ENCODE measurements at regions not wholly inside any gene's neighbourhood (a gene's known extent, or its start where the extent isn't known, plus 50 kb on each side); places are given as distances from the start of the nearest gene placed in this dataset.

DNA sequence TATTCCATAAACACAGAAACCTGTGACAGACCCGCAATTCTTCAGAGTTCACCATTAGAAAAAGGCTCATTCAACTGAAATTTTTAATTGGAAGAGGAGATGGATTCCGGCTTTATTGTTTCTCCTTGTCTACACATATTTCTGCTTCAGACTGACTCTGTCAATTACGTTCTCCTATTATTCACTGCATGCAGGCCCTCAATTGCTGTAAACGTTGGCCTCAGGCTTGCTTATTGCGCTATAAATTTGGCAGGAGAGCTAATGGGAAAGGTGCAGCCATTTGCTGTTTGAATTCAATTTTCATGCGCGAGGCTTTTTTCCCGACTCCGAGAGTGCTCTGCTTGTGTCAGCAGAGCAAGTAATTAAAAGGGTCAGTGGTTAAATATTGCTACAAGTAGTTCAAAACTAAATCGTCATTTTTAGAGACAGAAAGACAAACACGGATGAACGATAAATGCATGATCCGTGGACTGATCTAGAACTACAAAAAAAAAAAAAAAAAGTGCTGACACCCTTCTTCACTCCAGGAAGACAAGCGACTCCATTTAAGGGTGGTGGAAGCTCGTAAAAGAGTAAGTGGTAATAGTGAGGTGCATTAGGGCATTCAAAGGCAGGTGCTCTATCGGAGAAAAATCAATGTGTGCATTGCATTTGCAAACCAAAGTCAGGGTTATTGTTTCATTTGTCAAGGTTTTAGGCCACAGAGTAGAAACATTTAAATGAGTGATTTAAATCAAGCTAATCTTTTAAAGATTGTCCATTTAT is 841.6 kb upstream of the FRG1 start:
- no peaks in the 10 kb centered on the region for H3K9me3 Mint-ChIP-seq (ENCODE audit: unreplicated experiment)
- H3K27ac Mint-ChIP-seq (ENCODE audit: unreplicated experiment) = no peak overlapping the region
- no peaks in the 10 kb centered on the region for H3K4me1 Mint-ChIP-seq (ENCODE audit: unreplicated experiment)
- DNase-seq (ENCODE audit: extremely low spot score, unreplicated experiment) = no peak
- no peak overlapping the region for H3K4me3 Mint-ChIP-seq (ENCODE audit: unreplicated experiment)
- H3K36me3 Mint-ChIP-seq (ENCODE audit: unreplicated experiment) = no peaks in the 10 kb centered on the region
- TF ChIP-seq, protein P1, sequence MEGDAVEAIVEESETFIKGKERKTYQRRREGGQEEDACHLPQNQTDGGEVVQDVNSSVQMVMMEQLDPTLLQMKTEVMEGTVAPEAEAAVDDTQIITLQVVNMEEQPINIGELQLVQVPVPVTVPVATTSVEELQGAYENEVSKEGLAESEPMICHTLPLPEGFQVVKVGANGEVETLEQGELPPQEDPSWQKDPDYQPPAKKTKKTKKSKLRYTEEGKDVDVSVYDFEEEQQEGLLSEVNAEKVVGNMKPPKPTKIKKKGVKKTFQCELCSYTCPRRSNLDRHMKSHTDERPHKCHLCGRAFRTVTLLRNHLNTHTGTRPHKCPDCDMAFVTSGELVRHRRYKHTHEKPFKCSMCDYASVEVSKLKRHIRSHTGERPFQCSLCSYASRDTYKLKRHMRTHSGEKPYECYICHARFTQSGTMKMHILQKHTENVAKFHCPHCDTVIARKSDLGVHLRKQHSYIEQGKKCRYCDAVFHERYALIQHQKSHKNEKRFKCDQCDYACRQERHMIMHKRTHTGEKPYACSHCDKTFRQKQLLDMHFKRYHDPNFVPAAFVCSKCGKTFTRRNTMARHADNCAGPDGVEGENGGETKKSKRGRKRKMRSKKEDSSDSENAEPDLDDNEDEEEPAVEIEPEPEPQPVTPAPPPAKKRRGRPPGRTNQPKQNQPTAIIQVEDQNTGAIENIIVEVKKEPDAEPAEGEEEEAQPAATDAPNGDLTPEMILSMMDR (IDR thresholded peaks at IDR 0.05) = no peak
- H3K27me3 Mint-ChIP-seq (ENCODE audit: unreplicated experiment) = no peaks in the 10 kb centered on the region

- no peak overlapping the region for H3K27ac Mint-ChIP-seq (ENCODE audit: unreplicated experiment)
- no peaks in the 10 kb centered on the region for H3K9me3 Mint-ChIP-seq (ENCODE audit: unreplicated experiment)
- no peaks in the 10 kb centered on the region for H3K27me3 Mint-ChIP-seq (ENCODE audit: unreplicated experiment)
- H3K4me3 Mint-ChIP-seq (ENCODE audit: unreplicated experiment) = no peak overlapping the region
- H3K36me3 Mint-ChIP-seq (ENCODE audit: unreplicated experiment) = no peaks in the 10 kb centered on the region
- TF ChIP-seq, protein P1 (IDR thresholded peaks at IDR 0.05) = no peak
- peaks cover 9% of the 10 kb centered on the region for H3K4me1 Mint-ChIP-seq (ENCODE audit: unreplicated experiment)
- no peak for DNase-seq (ENCODE audit: extremely low spot score, unreplicated experiment)
These were observed 827.2 kb upstream of the FRG1 start for GRCh38 chr4:189113389-189113888.

GRCh38 chr4:189117426-189117825 is 823.2 kb upstream of the FRG1 start:
- Mint-ChIP-seq H3K4me1 (ENCODE audit: unreplicated experiment) (peaks cover 6% of the 10 kb centered on the region), H3K27me3 (ENCODE audit: unreplicated experiment) (no peaks in the 10 kb centered on the region), H3K36me3 (ENCODE audit: unreplicated experiment) (no peaks in the 10 kb centered on the region), H3K27ac (ENCODE audit: unreplicated experiment) (no peak overlapping the region), H3K9me3 (ENCODE audit: unreplicated experiment) (peaks cover 7% of the 10 kb centered on the region), H3K4me3 (ENCODE audit: unreplicated experiment) (no peak overlapping the region)
- no peak for DNase-seq (ENCODE audit: extremely low spot score, unreplicated experiment)
- TF ChIP-seq, protein P1 (IDR thresholded peaks at IDR 0.05) = peak; percentile 24

- Mint-ChIP-seq H3K27ac (ENCODE audit: unreplicated experiment) (no peak overlapping the region), H3K4me1 (ENCODE audit: unreplicated experiment) (peaks cover 26% of the 10 kb centered on the region)
These were observed 819.3 kb upstream of the FRG1 start for GRCh38 chr4:189121336-189121735.

DNA sequence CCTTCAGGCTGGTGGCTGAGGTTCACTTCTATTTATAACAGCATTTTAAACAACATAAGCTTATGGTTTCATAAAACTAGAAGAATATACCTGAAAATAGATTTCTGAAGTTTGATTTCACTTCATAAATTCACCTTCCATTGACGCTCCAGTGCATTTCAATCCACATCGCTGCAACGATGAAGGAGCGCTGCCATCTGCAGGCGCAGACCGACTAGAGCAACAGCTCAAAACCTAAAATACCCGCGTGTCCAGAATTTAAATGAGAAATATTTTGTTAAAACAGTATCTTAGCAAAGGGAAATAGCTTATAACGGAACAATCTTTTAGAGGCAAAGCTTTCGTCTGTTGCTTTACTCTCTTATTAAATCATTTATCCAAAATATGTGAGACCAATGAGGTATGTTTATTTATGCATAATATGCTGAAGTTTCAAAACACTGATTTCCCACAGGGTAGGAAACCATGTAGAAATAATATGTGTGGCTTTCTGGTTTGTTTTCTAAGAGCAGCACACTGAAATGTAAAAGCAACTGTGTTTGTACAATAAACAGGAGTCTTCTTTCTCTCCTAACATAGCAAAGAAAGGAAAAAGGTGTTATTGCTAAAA is 816.4 kb upstream of the FRG1 start:
- Mint-ChIP-seq H3K4me1 (ENCODE audit: unreplicated experiment) (peaks cover 26% of the 10 kb centered on the region), H3K27me3 (ENCODE audit: unreplicated experiment) (no peaks in the 10 kb centered on the region), H3K9me3 (ENCODE audit: unreplicated experiment) (peaks cover 12% of the 10 kb centered on the region), H3K4me3 (ENCODE audit: unreplicated experiment) (no peak overlapping the region), H3K27ac (ENCODE audit: unreplicated experiment) (peak overlapping the region; percentile 54), H3K36me3 (ENCODE audit: unreplicated experiment) (no peaks in the 10 kb centered on the region)
- TF ChIP-seq, protein P1 (IDR thresholded peaks at IDR 0.05) = peak; percentile 94
- DNase-seq (ENCODE audit: extremely low spot score, unreplicated experiment) = no peak

More at GRCh38 chr4:189121336-189121735, 819.3 kb upstream of the FRG1 start:
- Mint-ChIP-seq H3K4me3 (ENCODE audit: unreplicated experiment) (no peak overlapping the region), H3K36me3 (ENCODE audit: unreplicated experiment) (no peaks in the 10 kb centered on the region), H3K27me3 (ENCODE audit: unreplicated experiment) (no peaks in the 10 kb centered on the region), H3K9me3 (ENCODE audit: unreplicated experiment) (peaks cover 7% of the 10 kb centered on the region)
- DNase-seq (ENCODE audit: extremely low spot score, unreplicated experiment) = no peak
- TF ChIP-seq, protein P1 (IDR thresholded peaks at IDR 0.05) = no peak

All from osteocyte (in vitro differentiated cells).